ENCODE measurements at regions not wholly inside any gene's neighbourhood (a gene's known extent, or its start where the extent isn't known, plus 50 kb on each side); places are given as distances from the start of the nearest gene placed in this dataset.

DNA sequence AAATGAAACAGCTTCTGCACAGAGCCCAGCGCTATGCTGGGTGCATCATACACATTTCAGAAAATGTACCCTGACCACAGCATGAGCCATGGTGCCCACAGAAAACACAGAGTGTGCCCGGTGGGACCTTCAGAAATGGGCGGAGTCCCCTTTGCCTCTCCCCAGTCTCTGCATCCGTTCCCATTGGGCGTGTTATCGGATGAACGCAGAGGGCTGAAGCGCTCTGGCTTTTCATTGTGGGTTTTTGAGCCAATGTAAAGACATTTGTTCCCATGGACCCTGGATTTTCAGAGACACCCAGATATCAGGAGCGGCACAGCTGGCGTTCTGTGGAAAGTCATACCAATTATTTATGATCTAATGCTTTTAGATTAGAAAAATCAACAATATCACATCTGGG is 99.8 kb downstream of the DACT2 start:
- TF ChIP-seq, protein P1, sequence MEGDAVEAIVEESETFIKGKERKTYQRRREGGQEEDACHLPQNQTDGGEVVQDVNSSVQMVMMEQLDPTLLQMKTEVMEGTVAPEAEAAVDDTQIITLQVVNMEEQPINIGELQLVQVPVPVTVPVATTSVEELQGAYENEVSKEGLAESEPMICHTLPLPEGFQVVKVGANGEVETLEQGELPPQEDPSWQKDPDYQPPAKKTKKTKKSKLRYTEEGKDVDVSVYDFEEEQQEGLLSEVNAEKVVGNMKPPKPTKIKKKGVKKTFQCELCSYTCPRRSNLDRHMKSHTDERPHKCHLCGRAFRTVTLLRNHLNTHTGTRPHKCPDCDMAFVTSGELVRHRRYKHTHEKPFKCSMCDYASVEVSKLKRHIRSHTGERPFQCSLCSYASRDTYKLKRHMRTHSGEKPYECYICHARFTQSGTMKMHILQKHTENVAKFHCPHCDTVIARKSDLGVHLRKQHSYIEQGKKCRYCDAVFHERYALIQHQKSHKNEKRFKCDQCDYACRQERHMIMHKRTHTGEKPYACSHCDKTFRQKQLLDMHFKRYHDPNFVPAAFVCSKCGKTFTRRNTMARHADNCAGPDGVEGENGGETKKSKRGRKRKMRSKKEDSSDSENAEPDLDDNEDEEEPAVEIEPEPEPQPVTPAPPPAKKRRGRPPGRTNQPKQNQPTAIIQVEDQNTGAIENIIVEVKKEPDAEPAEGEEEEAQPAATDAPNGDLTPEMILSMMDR (IDR thresholded peaks at IDR 0.05), result no peak
- no peak for TF ChIP-seq POLR2A (IDR thresholded peaks at IDR 0.05)
